ENCODE measurements at regions not wholly inside any gene's neighbourhood (a gene's known extent, or its start where the extent isn't known, plus 50 kb on each side); places are given as distances from the start of the nearest gene placed in this dataset.

- Mint-ChIP-seq H3K9me3 (ENCODE audit: unreplicated experiment) (no peaks in the 10 kb centered on the region), H3K4me3 (ENCODE audit: unreplicated experiment) (no peak overlapping the region), H3K27ac (ENCODE audit: low read depth, unreplicated experiment) (no peak overlapping the region), H3K27me3 (ENCODE audit: insufficient read depth, unreplicated experiment) (no peaks in the 10 kb centered on the region), H3K4me1 (ENCODE audit: insufficient read depth, unreplicated experiment) (no peaks in the 10 kb centered on the region), H3K36me3 (ENCODE audit: insufficient read depth, unreplicated experiment) (no peaks in the 10 kb centered on the region)
- DNase-seq (ENCODE audit: unreplicated experiment), result no peak
- CTCF ChIA-PET, result no interaction called here
- no peak for TF ChIP-seq CTCF (IDR thresholded peaks at IDR 0.05; ENCODE audit: unreplicated experiment)
- no TSS peak for BruUV-seq (replicated peaks)
- intact Hi-C loops (cut with micrococcal nuclease), result no loop called here
- POLR2A ChIA-PET, result interaction anchor here (1.2 kb wide), 1 partner anchor 20 kb away, joined by 3 read pairs; no protein-coding TSS in a partner anchor
Observed at GRCh38 chr1:194684636-194685035, 1498.2 kb upstream of the B3GALT2 start.

- H3K27ac Mint-ChIP-seq (ENCODE audit: low read depth, unreplicated experiment), result no peak overlapping the region
- ChIA-PET POLR2A (no interaction called here), CTCF (no interaction called here)
- H3K9me3 Mint-ChIP-seq (ENCODE audit: unreplicated experiment), result no peaks in the 10 kb centered on the region
- intact Hi-C loops (cut with micrococcal nuclease), result no loop called here
- H3K36me3 Mint-ChIP-seq (ENCODE audit: insufficient read depth, unreplicated experiment), result no peaks in the 10 kb centered on the region
- TF ChIP-seq CTCF (IDR thresholded peaks at IDR 0.05; ENCODE audit: unreplicated experiment), result no peak
- peak; percentile 80 for DNase-seq (ENCODE audit: unreplicated experiment)
- H3K4me3 Mint-ChIP-seq (ENCODE audit: unreplicated experiment), result no peak overlapping the region
- H3K4me1 Mint-ChIP-seq (ENCODE audit: insufficient read depth, unreplicated experiment), result no peaks in the 10 kb centered on the region
- H3K27me3 Mint-ChIP-seq (ENCODE audit: insufficient read depth, unreplicated experiment), result no peaks in the 10 kb centered on the region
- no TSS peak for BruUV-seq (replicated peaks)
Observed at GRCh38 chr1:194658090-194658439, 1471.7 kb upstream of the B3GALT2 start.

GRCh38 chr1:194654956-194655355 is 1468.5 kb upstream of the B3GALT2 start:
- no peak for TF ChIP-seq CTCF (IDR thresholded peaks at IDR 0.05; ENCODE audit: unreplicated experiment)
- H3K4me3 Mint-ChIP-seq (ENCODE audit: unreplicated experiment), result no peak overlapping the region
- H3K27ac Mint-ChIP-seq (ENCODE audit: low read depth, unreplicated experiment), result no peak overlapping the region
- H3K27me3 Mint-ChIP-seq (ENCODE audit: insufficient read depth, unreplicated experiment), result no peaks in the 10 kb centered on the region
- H3K9me3 Mint-ChIP-seq (ENCODE audit: unreplicated experiment), result no peaks in the 10 kb centered on the region
- H3K36me3 Mint-ChIP-seq (ENCODE audit: insufficient read depth, unreplicated experiment), result no peaks in the 10 kb centered on the region
- intact Hi-C loops (cut with micrococcal nuclease), result no loop called here
- ChIA-PET POLR2A (no interaction called here), CTCF (interaction anchor here (1.6 kb wide), 1 partner anchor 22 kb away, joined by 4 read pairs; no protein-coding TSS in a partner anchor)
- no peaks in the 10 kb centered on the region for H3K4me1 Mint-ChIP-seq (ENCODE audit: insufficient read depth, unreplicated experiment)
- no peak for DNase-seq (ENCODE audit: unreplicated experiment)
- BruUV-seq (replicated peaks), result no TSS peak

- H3K36me3 Mint-ChIP-seq (ENCODE audit: insufficient read depth, unreplicated experiment), result no peaks in the 10 kb centered on the region
- CTCF ChIA-PET, result interaction anchor here (1.1 kb wide), 1 partner anchor 19 kb away, joined by 3 read pairs; no protein-coding TSS in a partner anchor
- no peak for DNase-seq (ENCODE audit: unreplicated experiment)
- no TSS peak for BruUV-seq (replicated peaks)
- no peak for TF ChIP-seq CTCF (IDR thresholded peaks at IDR 0.05; ENCODE audit: unreplicated experiment)
- no peaks in the 10 kb centered on the region for H3K4me1 Mint-ChIP-seq (ENCODE audit: insufficient read depth, unreplicated experiment)
- no peak overlapping the region for H3K4me3 Mint-ChIP-seq (ENCODE audit: unreplicated experiment)
- intact Hi-C loops (cut with micrococcal nuclease), result no loop called here
- POLR2A ChIA-PET, result no interaction called here
- no peaks in the 10 kb centered on the region for H3K27me3 Mint-ChIP-seq (ENCODE audit: insufficient read depth, unreplicated experiment)
- H3K27ac Mint-ChIP-seq (ENCODE audit: low read depth, unreplicated experiment), result no peak overlapping the region
- no peaks in the 10 kb centered on the region for H3K9me3 Mint-ChIP-seq (ENCODE audit: unreplicated experiment)
Observed at GRCh38 chr1:194653385-194653784, 1467.0 kb upstream of the B3GALT2 start.
